ENCODE measurements at regions not wholly inside any gene's neighbourhood (a gene's known extent, or its start where the extent isn't known, plus 50 kb on each side); places are given as distances from the start of the nearest gene placed in this dataset.

DNA sequence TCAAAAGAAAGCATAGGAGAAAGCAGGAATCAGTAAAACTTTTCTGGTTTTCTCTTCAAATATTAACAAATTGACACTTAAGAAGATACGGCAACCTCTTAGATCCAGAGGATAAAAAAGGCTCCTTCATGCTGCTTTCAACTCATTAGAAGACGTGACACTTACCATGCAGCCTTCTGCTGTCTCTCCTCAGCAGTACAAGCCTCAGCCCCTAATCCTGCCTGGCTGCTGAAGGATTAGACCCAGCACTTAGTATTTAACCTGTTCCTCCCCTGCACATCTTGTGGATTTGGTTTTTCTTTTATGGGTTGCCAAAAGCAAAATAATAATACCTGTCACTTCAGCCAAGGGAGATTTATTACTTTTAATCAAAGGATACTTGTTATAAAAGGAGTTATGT, 108.4 kb downstream of the LYZL1 start (continued):
- TF ChIP-seq, protein P1, sequence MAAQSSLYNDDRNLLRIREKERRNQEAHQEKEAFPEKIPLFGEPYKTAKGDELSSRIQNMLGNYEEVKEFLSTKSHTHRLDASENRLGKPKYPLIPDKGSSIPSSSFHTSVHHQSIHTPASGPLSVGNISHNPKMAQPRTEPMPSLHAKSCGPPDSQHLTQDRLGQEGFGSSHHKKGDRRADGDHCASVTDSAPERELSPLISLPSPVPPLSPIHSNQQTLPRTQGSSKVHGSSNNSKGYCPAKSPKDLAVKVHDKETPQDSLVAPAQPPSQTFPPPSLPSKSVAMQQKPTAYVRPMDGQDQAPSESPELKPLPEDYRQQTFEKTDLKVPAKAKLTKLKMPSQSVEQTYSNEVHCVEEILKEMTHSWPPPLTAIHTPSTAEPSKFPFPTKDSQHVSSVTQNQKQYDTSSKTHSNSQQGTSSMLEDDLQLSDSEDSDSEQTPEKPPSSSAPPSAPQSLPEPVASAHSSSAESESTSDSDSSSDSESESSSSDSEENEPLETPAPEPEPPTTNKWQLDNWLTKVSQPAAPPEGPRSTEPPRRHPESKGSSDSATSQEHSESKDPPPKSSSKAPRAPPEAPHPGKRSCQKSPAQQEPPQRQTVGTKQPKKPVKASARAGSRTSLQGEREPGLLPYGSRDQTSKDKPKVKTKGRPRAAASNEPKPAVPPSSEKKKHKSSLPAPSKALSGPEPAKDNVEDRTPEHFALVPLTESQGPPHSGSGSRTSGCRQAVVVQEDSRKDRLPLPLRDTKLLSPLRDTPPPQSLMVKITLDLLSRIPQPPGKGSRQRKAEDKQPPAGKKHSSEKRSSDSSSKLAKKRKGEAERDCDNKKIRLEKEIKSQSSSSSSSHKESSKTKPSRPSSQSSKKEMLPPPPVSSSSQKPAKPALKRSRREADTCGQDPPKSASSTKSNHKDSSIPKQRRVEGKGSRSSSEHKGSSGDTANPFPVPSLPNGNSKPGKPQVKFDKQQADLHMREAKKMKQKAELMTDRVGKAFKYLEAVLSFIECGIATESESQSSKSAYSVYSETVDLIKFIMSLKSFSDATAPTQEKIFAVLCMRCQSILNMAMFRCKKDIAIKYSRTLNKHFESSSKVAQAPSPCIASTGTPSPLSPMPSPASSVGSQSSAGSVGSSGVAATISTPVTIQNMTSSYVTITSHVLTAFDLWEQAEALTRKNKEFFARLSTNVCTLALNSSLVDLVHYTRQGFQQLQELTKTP (IDR thresholded peaks at IDR 0.05; ENCODE audit: low read depth in 1 of 2, partially characterized antibody in 2 of 2) = no peak
- no peak for TF ChIP-seq CEBPG (CRISPR knock-in tag; IDR thresholded peaks at IDR 0.05)
- TF ChIP-seq CEBPG (tag; conservative IDR thresholded peaks at IDR 0.05 in 1 of 2, IDR thresholded peaks at IDR 0.05 in 1 of 2) = no peak
- TF ChIP-seq SMARCE1 (IDR thresholded peaks at IDR 0.05) = no peak
- no peak for TF ChIP-seq ZBTB34 (CRISPR knock-in tag; IDR thresholded peaks at IDR 0.05)
- TF ChIP-seq, protein P2, sequence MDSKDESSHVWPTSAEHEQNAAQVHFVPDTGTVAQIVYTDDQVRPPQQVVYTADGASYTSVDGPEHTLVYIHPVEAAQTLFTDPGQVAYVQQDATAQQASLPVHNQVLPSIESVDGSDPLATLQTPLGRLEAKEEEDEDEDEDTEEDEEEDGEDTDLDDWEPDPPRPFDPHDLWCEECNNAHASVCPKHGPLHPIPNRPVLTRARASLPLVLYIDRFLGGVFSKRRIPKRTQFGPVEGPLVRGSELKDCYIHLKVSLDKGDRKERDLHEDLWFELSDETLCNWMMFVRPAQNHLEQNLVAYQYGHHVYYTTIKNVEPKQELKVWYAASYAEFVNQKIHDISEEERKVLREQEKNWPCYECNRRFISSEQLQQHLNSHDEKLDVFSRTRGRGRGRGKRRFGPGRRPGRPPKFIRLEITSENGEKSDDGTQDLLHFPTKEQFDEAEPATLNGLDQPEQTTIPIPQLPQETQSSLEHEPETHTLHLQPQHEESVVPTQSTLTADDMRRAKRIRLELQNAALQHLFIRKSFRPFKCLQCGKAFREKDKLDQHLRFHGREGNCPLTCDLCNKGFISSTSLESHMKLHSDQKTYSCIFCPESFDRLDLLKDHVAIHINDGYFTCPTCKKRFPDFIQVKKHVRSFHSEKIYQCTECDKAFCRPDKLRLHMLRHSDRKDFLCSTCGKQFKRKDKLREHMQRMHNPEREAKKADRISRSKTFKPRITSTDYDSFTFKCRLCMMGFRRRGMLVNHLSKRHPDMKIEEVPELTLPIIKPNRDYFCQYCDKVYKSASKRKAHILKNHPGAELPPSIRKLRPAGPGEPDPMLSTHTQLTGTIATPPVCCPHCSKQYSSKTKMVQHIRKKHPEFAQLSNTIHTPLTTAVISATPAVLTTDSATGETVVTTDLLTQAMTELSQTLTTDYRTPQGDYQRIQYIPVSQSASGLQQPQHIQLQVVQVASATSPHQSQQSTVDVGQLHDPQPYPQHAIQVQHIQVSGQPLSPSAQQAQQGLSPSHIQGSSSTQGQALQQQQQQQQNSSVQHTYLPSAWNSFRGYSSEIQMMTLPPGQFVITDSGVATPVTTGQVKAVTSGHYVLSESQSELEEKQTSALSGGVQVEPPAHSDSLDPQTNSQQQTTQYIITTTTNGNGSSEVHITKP (IDR thresholded peaks at IDR 0.05; ENCODE audit: partially characterized antibody) = no peak
- TF ChIP-seq GMEB1 (CRISPR knock-in tag; IDR thresholded peaks at IDR 0.05) = no peak
- no peak for TF ChIP-seq ESRRB (CRISPR knock-in tag; IDR thresholded peaks at IDR 0.05; ENCODE audit: borderline replicate concordance)
